ENCODE measurements at regions not wholly inside any gene's neighbourhood (a gene's known extent, or its start where the extent isn't known, plus 50 kb on each side); places are given as distances from the start of the nearest gene placed in this dataset.

DNA sequence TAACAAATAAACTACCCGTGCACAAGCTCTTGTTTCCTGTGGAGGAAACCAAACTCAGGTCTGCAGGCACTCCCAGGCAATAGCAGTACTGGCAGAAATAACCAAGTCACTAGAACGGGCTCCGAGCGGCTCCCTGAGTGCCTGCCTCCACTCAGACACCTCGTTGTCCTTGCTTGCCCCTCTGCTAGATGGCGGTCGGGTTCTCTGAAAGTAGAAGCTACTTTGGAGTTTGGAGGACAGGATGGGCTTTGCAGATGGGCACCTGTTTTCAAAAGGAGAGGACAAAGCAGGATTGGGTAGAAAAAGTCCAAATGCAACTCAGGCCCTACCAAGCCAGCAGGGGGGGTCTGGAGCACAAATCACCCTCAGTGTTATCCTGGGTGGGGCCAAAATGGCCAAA is 136.4 kb downstream of the LRRC30 start:
- TF ChIP-seq ZC3H10 (CRISPR knock-in tag; IDR thresholded peaks at IDR 0.05): no peak
- no peak for TF ChIP-seq ARNTL (CRISPR knock-in tag; IDR thresholded peaks at IDR 0.05; ENCODE audit: borderline replicate concordance, low read depth)
- no peak for TF ChIP-seq OSR1 (CRISPR knock-in tag; IDR thresholded peaks at IDR 0.05)
- TF ChIP-seq POU6F1 (CRISPR knock-in tag; IDR thresholded peaks at IDR 0.05; ENCODE audit: borderline replicate concordance, low read depth): no peak
- no peak for TF ChIP-seq ZFP3 (CRISPR knock-in tag; IDR thresholded peaks at IDR 0.05)
- no peak for TF ChIP-seq BACH2 (CRISPR knock-in tag; IDR thresholded peaks at IDR 0.05; ENCODE audit: borderline replicate concordance)
- TF ChIP-seq PPARA (CRISPR knock-in tag; IDR thresholded peaks at IDR 0.05; ENCODE audit: borderline replicate concordance): no peak
- TF ChIP-seq CSDC2 (CRISPR knock-in tag; IDR thresholded peaks at IDR 0.05): no peak
- TF ChIP-seq TCF4 (CRISPR knock-in tag; IDR thresholded peaks at IDR 0.05; ENCODE audit: borderline replicate concordance): no peak
- TF ChIP-seq, protein P1, sequence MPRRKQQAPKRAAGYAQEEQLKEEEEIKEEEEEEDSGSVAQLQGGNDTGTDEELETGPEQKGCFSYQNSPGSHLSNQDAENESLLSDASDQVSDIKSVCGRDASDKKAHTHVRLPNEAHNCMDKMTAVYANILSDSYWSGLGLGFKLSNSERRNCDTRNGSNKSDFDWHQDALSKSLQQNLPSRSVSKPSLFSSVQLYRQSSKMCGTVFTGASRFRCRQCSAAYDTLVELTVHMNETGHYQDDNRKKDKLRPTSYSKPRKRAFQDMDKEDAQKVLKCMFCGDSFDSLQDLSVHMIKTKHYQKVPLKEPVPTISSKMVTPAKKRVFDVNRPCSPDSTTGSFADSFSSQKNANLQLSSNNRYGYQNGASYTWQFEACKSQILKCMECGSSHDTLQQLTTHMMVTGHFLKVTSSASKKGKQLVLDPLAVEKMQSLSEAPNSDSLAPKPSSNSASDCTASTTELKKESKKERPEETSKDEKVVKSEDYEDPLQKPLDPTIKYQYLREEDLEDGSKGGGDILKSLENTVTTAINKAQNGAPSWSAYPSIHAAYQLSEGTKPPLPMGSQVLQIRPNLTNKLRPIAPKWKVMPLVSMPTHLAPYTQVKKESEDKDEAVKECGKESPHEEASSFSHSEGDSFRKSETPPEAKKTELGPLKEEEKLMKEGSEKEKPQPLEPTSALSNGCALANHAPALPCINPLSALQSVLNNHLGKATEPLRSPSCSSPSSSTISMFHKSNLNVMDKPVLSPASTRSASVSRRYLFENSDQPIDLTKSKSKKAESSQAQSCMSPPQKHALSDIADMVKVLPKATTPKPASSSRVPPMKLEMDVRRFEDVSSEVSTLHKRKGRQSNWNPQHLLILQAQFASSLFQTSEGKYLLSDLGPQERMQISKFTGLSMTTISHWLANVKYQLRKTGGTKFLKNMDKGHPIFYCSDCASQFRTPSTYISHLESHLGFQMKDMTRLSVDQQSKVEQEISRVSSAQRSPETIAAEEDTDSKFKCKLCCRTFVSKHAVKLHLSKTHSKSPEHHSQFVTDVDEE (CRISPR knock-in tag; IDR thresholded peaks at IDR 0.05): no peak
- TF ChIP-seq SNAI2 (CRISPR knock-in tag; IDR thresholded peaks at IDR 0.05): no peak

All from SK-N-SH treated with all-trans-retinoic acid at 6 μM for 48 hours (cell line).